Body of pancreas (tissue), 4 donors: ENCODE measurements at regions not wholly inside any gene's neighbourhood (a gene's known extent, or its start where the extent isn't known, plus 50 kb on each side); places are given as distances from the start of the nearest gene placed in this dataset.

Source experiments
- ATAC-seq: fragments of 150-250 bp; one replicate; pipeline ENCODE4 v1.9.1; 2016
- DNase-seq, 4 donors: peaks; one replicate each; pipeline ENCODE4 v3.0.0-alpha.2; 2019
- H3K27ac ChIP-seq, 4 donors: fragments of 200-600 bp; sonication (generic); 1 replicate in 3 of 4; 2 replicates in 1 of 4; pipeline versions ENCODE4 v1.5.1 to v1.6.1; 2016 to 2019; ENCODE audit warnings: mild to moderate bottlenecking in 1 of 4, mixed read lengths in 1 of 4, moderate library complexity in 1 of 4
- H3K27me3 ChIP-seq, 2 donors: fragments of 200-600 bp; sonication (generic); one replicate each; pipeline ENCODE4 v1.6.0; 2016; ENCODE audit warnings: mild to moderate bottlenecking in 1 of 2
- H3K36me3 ChIP-seq, 2 donors: fragments of 200-600 bp; sonication (generic); replicated peaks in 1 of 2; 2 replicates each; pipeline ENCODE4 v1.5.1; 2016; ENCODE audit warnings: low read depth in 2 of 2; ENCODE audit not compliant: insufficient read depth in 1 of 2
- H3K4me1 ChIP-seq: fragments of 200-600 bp; sonication (generic); one replicate; pipeline ENCODE4 v1.6.0; 2016
- H3K4me3 ChIP-seq, 2 donors: fragments of 200-600 bp; sonication (generic); 1 replicate in 1 of 2; 2 replicates in 1 of 2; pipeline ENCODE4 v1.5.1; 2016 to 2019
- H3K9me3 ChIP-seq, 3 donors: fragments of 200-600 bp; sonication (generic); 1 replicate in 2 of 3; 2 replicates in 1 of 3; pipeline ENCODE4 v1.5.1; 2016
- POLR2A ChIP-seq, 3 donors: fragments of 450-650 bp; IDR thresholded peaks; one replicate each; pipeline ENCODE4 v1.6.1; 2016; ENCODE audit warnings: antibody characterized with exemption in 3 of 3, mild to moderate bottlenecking in 2 of 3
- WGBS, 2 donors: methylation state at CpG; one replicate each; pipeline ENCODE4 v1.1.5; 2017; 5-methylcytosine and 5-hydroxymethylcytosine counted together
- intact Hi-C: fragments of 100-400 bp; cut with DNase I; formaldehyde crosslinking; loops from one replicate; pipeline ENCODE4 v1.15.1; 2023
- TF ChIP-seq, protein P1 (sequence below), 7 experiments: fragments of 450-650 bp in 4 of 7; fragments of 200-600 bp in 3 of 7; sonication (generic) in 3 of 7; IDR thresholded peaks; one replicate each; pipeline ENCODE4 v1.5.1; 2016 to 2019; ENCODE audit warnings: antibody characterized with exemption in 7 of 7

DNA sequence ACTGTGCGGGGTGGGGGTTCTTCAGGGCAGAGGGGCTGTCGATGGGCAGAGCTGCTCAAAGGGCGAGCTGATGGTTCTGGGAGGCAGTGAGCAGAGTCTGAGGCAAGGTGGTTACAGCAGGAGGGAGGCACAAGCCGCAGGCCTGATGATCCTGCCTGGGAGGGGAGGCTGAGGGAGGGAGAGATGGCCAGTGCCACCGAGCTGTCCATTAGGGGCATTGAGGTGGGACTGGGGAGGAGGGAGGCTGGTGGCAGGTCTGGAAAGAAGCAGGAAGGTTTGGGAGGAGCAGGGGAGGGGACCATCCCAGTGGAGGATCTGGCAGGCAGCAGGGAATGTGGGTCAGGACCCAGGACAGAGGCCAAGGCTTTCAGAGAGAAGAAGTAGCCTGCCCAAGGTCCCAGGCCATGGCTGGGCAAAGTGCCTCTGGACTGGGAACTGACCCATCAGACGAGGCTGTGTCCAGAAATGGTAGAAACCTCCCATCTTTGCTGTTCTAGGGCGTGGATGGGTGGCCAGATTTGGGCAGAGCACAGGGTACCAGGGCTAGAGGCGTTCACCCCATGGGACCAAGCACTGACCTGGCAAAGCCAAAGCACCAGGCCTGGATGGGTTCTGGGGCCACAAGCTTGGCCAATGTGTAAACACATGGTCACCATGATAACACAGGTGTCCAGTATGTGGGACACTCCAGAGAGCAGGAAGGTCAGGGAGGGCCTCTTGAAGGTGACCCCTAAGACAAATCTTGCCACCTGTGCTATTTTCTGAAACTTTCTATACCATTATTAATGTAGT lies 55.5 kb downstream of the INHBB start:
- no peak for ATAC-seq
- Histone ChIP-seq H3K4me1 (no peaks in the 10 kb centered on the region), H3K27ac (no peak overlapping the region), H3K36me3 (no peaks in the 10 kb centered on the region), H3K9me3 (no peaks in the 10 kb centered on the region), H3K4me3 (no peak overlapping the region), H3K27me3 (no peaks in the 10 kb centered on the region)
- TF ChIP-seq, protein P1, sequence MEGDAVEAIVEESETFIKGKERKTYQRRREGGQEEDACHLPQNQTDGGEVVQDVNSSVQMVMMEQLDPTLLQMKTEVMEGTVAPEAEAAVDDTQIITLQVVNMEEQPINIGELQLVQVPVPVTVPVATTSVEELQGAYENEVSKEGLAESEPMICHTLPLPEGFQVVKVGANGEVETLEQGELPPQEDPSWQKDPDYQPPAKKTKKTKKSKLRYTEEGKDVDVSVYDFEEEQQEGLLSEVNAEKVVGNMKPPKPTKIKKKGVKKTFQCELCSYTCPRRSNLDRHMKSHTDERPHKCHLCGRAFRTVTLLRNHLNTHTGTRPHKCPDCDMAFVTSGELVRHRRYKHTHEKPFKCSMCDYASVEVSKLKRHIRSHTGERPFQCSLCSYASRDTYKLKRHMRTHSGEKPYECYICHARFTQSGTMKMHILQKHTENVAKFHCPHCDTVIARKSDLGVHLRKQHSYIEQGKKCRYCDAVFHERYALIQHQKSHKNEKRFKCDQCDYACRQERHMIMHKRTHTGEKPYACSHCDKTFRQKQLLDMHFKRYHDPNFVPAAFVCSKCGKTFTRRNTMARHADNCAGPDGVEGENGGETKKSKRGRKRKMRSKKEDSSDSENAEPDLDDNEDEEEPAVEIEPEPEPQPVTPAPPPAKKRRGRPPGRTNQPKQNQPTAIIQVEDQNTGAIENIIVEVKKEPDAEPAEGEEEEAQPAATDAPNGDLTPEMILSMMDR (IDR thresholded peaks at IDR 0.05): no peak
- TF ChIP-seq POLR2A (IDR thresholded peaks at IDR 0.05): no peak
- intact Hi-C loops: no loop called here
- no peak for DNase-seq
- 76 to 79% methylated on average over 8 of the region's 8 CpGs for WGBS, 2 donors

DNA sequence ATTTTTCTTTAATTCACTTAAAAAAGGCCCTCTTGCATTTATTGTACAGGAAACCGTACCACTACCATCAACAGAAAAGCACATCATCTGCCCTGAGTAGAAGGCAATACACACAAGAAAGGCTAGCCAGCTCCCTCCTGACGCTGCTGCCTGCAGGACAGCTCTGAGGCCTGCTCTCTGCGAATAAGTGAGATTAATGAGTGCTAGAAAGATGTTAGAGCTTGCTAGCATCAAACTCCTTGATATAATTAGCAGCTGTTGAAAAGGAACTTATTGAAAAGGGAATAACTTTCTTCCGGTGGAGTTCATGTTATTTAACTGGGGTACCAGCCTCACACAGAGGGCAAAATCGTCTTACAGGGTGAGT lies 56.1 kb downstream of the INHBB start:
- no peak for ATAC-seq
- intact Hi-C loops: no loop called here
- Histone ChIP-seq H3K27ac (no peak overlapping the region), H3K4me1 (no peaks in the 10 kb centered on the region), H3K9me3 (no peaks in the 10 kb centered on the region), H3K4me3 (no peak overlapping the region), H3K36me3 (no peaks in the 10 kb centered on the region), H3K27me3 (no peaks in the 10 kb centered on the region)
- TF ChIP-seq POLR2A (IDR thresholded peaks at IDR 0.05): no peak
- TF ChIP-seq, protein P1 (IDR thresholded peaks at IDR 0.05): no peak
- WGBS, 2 donors: 51 to 60% methylated on average over 5 of the region's 5 CpGs
- DNase-seq: no peak

DNA sequence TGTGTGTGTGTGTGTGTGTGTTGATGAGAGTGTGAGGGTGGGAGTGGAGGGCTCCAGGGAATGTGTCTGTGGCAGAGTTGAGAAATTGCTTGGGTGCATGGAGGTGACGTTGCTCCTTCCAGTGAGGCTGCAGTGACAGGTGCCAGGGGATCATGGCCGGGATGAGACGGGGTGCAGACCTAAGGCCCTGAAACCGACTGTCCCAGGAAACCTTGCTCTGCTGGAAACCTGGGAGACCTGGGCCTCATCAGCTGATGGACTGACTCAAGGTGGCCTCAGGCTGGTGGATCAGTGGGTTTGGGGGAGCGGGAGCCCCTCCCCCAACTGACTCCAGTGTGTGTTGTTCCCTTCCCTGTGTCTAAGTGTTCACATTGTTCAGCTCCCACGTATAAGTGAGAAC lies 56.6 kb downstream of the INHBB start:
- Histone ChIP-seq H3K4me1 (no peaks in the 10 kb centered on the region), H3K36me3 (no peaks in the 10 kb centered on the region), H3K9me3 (no peaks in the 10 kb centered on the region), H3K4me3 (no peak overlapping the region), H3K27ac (no peak overlapping the region), H3K27me3 (no peaks in the 10 kb centered on the region)
- TF ChIP-seq, protein P1 (IDR thresholded peaks at IDR 0.05): no peak
- TF ChIP-seq POLR2A (IDR thresholded peaks at IDR 0.05): no peak
- DNase-seq: no peak
- 82 to 91% methylated on average over 6 of the region's 6 CpGs for WGBS, 2 donors
- no peak for ATAC-seq
- intact Hi-C loops: no loop called here

DNA sequence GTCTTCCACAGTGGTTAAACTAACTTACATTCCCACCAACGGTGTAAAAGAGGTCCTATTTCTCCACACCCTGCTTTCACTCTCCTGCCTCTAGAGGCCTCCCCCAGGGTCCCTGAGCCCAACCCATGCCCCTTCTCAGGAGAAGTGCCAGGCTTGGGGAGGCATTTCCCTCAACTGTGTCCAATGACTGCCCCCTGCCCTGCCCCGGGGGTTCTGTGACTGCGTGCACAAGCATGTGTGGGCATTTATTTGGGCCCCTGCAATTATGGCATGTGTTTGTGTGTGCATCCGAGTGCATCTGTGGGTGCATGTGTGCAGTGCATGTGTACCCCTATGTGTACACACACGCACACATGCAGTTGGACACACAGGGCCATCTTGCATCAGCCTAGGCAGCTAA lies 57.3 kb downstream of the INHBB start:
- TF ChIP-seq POLR2A (IDR thresholded peaks at IDR 0.05): no peak
- TF ChIP-seq, protein P1 (IDR thresholded peaks at IDR 0.05): no peak
- 85 to 87% methylated on average over 5 of the region's 5 CpGs for WGBS, 2 donors
- Histone ChIP-seq H3K36me3 (no peaks in the 10 kb centered on the region), H3K27me3 (no peaks in the 10 kb centered on the region), H3K4me3 (no peak overlapping the region), H3K4me1 (no peaks in the 10 kb centered on the region), H3K27ac (no peak overlapping the region), H3K9me3 (no peaks in the 10 kb centered on the region)
- no peak for DNase-seq
- intact Hi-C loops: no loop called here
- no peak for ATAC-seq

DNA sequence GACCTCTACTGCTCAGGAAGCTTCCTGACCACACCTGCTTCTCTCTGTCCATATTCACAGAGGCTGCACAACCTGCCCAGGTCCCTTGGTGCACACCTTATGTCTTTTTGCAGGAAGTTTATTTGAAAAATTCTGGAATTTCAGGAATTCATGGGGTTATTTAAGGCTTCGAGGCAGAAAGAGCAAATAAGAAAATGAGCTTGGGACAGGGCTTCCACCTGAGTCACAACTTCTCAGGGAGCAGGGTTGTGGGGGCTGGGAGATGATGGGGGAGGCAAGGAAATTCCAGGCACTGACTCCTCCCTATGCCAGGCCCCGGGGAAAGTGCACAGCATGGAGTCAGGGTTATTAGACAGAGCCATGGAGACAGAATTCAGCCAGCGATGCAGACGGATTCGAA lies 57.7 kb downstream of the INHBB start:
- no peaks in the 10 kb centered on the region for H3K27me3 ChIP-seq
- no peak for TF ChIP-seq POLR2A (IDR thresholded peaks at IDR 0.05)
- TF ChIP-seq, protein P1 (IDR thresholded peaks at IDR 0.05): no peak
- no peak overlapping the region for H3K27ac ChIP-seq
- H3K4me3 ChIP-seq: no peak overlapping the region
- intact Hi-C loops: no loop called here
- no peaks in the 10 kb centered on the region for H3K4me1 ChIP-seq
- DNase-seq (no peak), ATAC-seq (no peak)
- no peaks in the 10 kb centered on the region for H3K36me3 ChIP-seq
- WGBS, 2 donors: 75 to 76% methylated on average over 5 of the region's 5 CpGs
- H3K9me3 ChIP-seq: no peaks in the 10 kb centered on the region
